SK-N-SH treated with all-trans-retinoic acid at 6 μM for 48 hours (cell line): ENCODE measurements at regions not wholly inside any gene's neighbourhood (a gene's known extent, or its start where the extent isn't known, plus 50 kb on each side); places are given as distances from the start of the nearest gene placed in this dataset.

ENCODE experiments used
- PATZ1 ChIP-seq: fragments of 250-450 bp; sonication (Bioruptor Pico); IDR thresholded peaks from 2 replicates; pipeline ENCODE4 v1.8.0; 2020; ENCODE audit warnings: mild to moderate bottlenecking, moderate library complexity, borderline replicate concordance
- POU6F1 ChIP-seq: fragments of 250-450 bp; sonication (Bioruptor Pico); IDR thresholded peaks from 2 replicates; pipeline ENCODE4 v1.8.0; 2021; ENCODE audit warnings: low read depth, mild to moderate bottlenecking, moderate library complexity, borderline replicate concordance
- RARB ChIP-seq: fragments of 250-450 bp; sonication (Bioruptor Pico); IDR thresholded peaks from 2 replicates; pipeline ENCODE4 v1.8.0; 2021; ENCODE audit warnings: mild to moderate bottlenecking, moderate library complexity
- TOX ChIP-seq: fragments of 250-450 bp; sonication (Bioruptor Pico); IDR thresholded peaks from 2 replicates; pipeline ENCODE4 v1.8.0; 2021; ENCODE audit warnings: mild to moderate bottlenecking, moderate library complexity, borderline replicate concordance
- ZFP30 ChIP-seq: fragments of 450-650 bp; formaldehyde crosslinking; IDR thresholded peaks from 2 replicates; pipeline ENCODE4 v1.5.0; 2022; ENCODE audit warnings: mild to moderate bottlenecking, moderate library complexity
- ZNF8 ChIP-seq: fragments of 450-650 bp; formaldehyde crosslinking; IDR thresholded peaks from 2 replicates; pipeline ENCODE4 v1.5.0; 2020; ENCODE audit warnings: mild to moderate bottlenecking, moderate library complexity

GRCh38 chr20:1801929-1802306, 93.3 kb upstream of the SIRPA start:
- TF ChIP-seq RARB (CRISPR knock-in tag) = no peak
- TF ChIP-seq PATZ1 (CRISPR knock-in tag) = no peak
- no peak for TF ChIP-seq POU6F1 (CRISPR knock-in tag)
- TF ChIP-seq ZFP30 (CRISPR knock-in tag) = no peak
- TF ChIP-seq TOX (CRISPR knock-in tag) = no peak
- TF ChIP-seq ZNF8 (CRISPR knock-in tag) = no peak
